GM12878 (cell line): ENCODE measurements at regions not wholly inside any gene's neighbourhood (a gene's known extent, or its start where the extent isn't known, plus 50 kb on each side); places are given as distances from the start of the nearest gene placed in this dataset.

ENCODE experiments used
- ATAC-seq: fragments of 200-7000 bp; cut with Tn5 transposase; 3 replicates; pipeline ENCODE4 v1.9.1; 2020; ENCODE audit warnings: mild to moderate bottlenecking, moderate library complexity
- BruUV-seq: library from RNA; stranded (reverse); fragments of 400-500 nt; replicated peaks from 2 replicates; lab custom pipeline; 2021; lab: Mats Ljungman, UMichigan
- CTCF ChIA-PET: fragments of 300-600 bp; sonication (Branson Sonifier 250); formaldehyde crosslinking; extraction: SDS; loops from one replicate; lab custom pipeline; 2021; ENCODE audit warnings: inconsistent platforms; lab: Yijun Ruan, JAX
- POLR2A ChIA-PET: fragments of 350-600 bp; formaldehyde crosslinking; extraction: SDS; loops from one replicate; lab custom pipeline; 2021; ENCODE audit warnings: inconsistent platforms; lab: Charles Lee
- RAD21 ChIA-PET: fragments of 300-600 bp; sonication (Branson Sonifier 250); formaldehyde crosslinking; loops from one replicate; lab custom pipeline; 2023; ENCODE audit warnings: antibody characterized with exemption; ENCODE audit not compliant: unreplicated experiment; lab: Charles Lee
- SMC1A ChIA-PET: fragments of 300-600 bp; sonication (Branson Sonifier 250); formaldehyde crosslinking; loops from one replicate; lab custom pipeline; 2023; ENCODE audit not compliant: unreplicated experiment, uncharacterized antibody; lab: Charles Lee
- DNase-seq: peaks from one replicate; pipeline ENCODE4 v3.0.0-alpha.2; 2011; ENCODE audit warnings: low read depth, low spot score
- FAIRE-seq: peaks from 3 replicates; lab custom pipeline; 2011; peaks lifted over from hg19 to GRCh38; lab: Jason Lieb, UNC
- H2AFZ ChIP-seq: 2 replicates; pipeline ENCODE4 v1.6.0; 2011; ENCODE audit warnings: low read depth, low read length, control low read depth; ENCODE audit not compliant: control insufficient read depth
- H3K27ac ChIP-seq: 2 replicates; pipeline ENCODE4 v1.5.1; 2011; ENCODE audit warnings: control low read depth; ENCODE audit not compliant: control insufficient read depth, insufficient read depth
- H3K27me3 ChIP-seq, 2 experiments: replicated peaks in 1 of 2; 2 replicates each; pipeline versions ENCODE4 v1.6.0 to v1.6.1; 2011; ENCODE audit warnings: low read length in 1 of 2; ENCODE audit not compliant: control insufficient read depth in 2 of 2, insufficient read depth in 2 of 2
- H3K36me3 ChIP-seq, 2 experiments: 2 replicates each; pipeline ENCODE4 v1.5.1; 2011; ENCODE audit warnings: low read length in 1 of 2; ENCODE audit not compliant: control insufficient read depth in 2 of 2, insufficient read depth in 2 of 2
- H3K4me1 ChIP-seq: 2 replicates; pipeline ENCODE4 v1.6.1; 2011; ENCODE audit warnings: mild to moderate bottlenecking, low read length, moderate library complexity, mixed read lengths; ENCODE audit not compliant: control insufficient read depth, insufficient read depth
- H3K4me2 ChIP-seq: 2 replicates; pipeline ENCODE4 v1.6.0; 2011; ENCODE audit warnings: control low read depth; ENCODE audit not compliant: control insufficient read depth, insufficient read depth
- H3K4me3 ChIP-seq: fragments of 200-600 bp; sonication (generic); 2 replicates; pipeline ENCODE4 v1.5.1; 2016
- H3K79me2 ChIP-seq: 2 replicates; pipeline ENCODE4 v1.6.0; 2011; ENCODE audit warnings: low read length; ENCODE audit not compliant: control insufficient read depth, insufficient read depth
- H3K9ac ChIP-seq: 2 replicates; pipeline ENCODE4 v1.8.0; 2011; ENCODE audit warnings: low read length, control low read depth, mixed read lengths; ENCODE audit not compliant: control insufficient read depth, insufficient read depth
- H3K9me3 ChIP-seq: replicated peaks from 3 replicates; pipeline ENCODE4 v1.5.1; 2011; ENCODE audit warnings: mild to moderate bottlenecking, low read length; ENCODE audit not compliant: control insufficient read depth, insufficient read depth
- H4K20me1 ChIP-seq: 2 replicates; pipeline ENCODE4 v1.6.0; 2011; ENCODE audit not compliant: control insufficient read depth, insufficient read depth
- BRCA1 ChIP-seq: IDR thresholded peaks from 2 replicates; pipeline ENCODE4 v1.6.1; 2011; ENCODE audit warnings: low read depth, low read length, improper control_type of control experiment
- CUX1 ChIP-seq: IDR thresholded peaks from 2 replicates; pipeline ENCODE4 v1.6.1; 2012; ENCODE audit warnings: improper control_type of control experiment, low read depth, low read length; ENCODE audit not compliant: insufficient replicate concordance
- EP300 ChIP-seq, 2 experiments: fragments of 150-350 bp in 1 of 2; IDR thresholded peaks; 2 replicates each; pipeline ENCODE4 v1.6.1; 2011 to 2012; ENCODE audit warnings: low read depth in 2 of 2, low read length in 2 of 2, borderline replicate concordance in 1 of 2, improper control_type of control experiment in 1 of 2, inconsistent platforms in 1 of 2; ENCODE audit not compliant: control insufficient read depth in 1 of 2
- GATAD2B ChIP-seq: fragments of 450-650 bp; conservative IDR thresholded peaks from 2 replicates; pipeline ENCODE4 v1.6.1; 2017; ENCODE audit warnings: low read depth, mild to moderate bottlenecking, moderate library complexity
- IKZF1 ChIP-seq: fragments of 450-650 bp; conservative IDR thresholded peaks from 2 replicates; pipeline ENCODE4 v1.6.1; 2017; ENCODE audit warnings: antibody characterized with exemption, mild to moderate bottlenecking
- IKZF2 ChIP-seq, 2 experiments: fragments of 450-650 bp; IDR thresholded peaks; 2 replicates each; pipeline ENCODE4 v1.6.1; 2017; ENCODE audit warnings: mild to moderate bottlenecking in 2 of 2, moderate library complexity in 2 of 2
- MTA3 ChIP-seq: IDR thresholded peaks from 2 replicates; pipeline ENCODE4 v1.6.1; 2012; ENCODE audit warnings: low read length, inconsistent platforms, borderline replicate concordance
- POU2F2 ChIP-seq: IDR thresholded peaks from 3 replicates; pipeline ENCODE4 v1.6.1; 2011; ENCODE audit warnings: low read depth, mild to moderate bottlenecking, low read length, borderline replicate concordance
- RAD51 ChIP-seq: fragments of 450-650 bp; IDR thresholded peaks from 2 replicates; pipeline ENCODE4 v1.6.1; 2016; ENCODE audit warnings: moderate library complexity, mild to moderate bottlenecking, inconsistent platforms
- REST ChIP-seq: IDR thresholded peaks from 2 replicates; pipeline ENCODE4 v1.6.1; 2012; ENCODE audit warnings: mild to moderate bottlenecking, low read depth, low read length
- TBL1XR1 ChIP-seq: IDR thresholded peaks from 2 replicates; pipeline ENCODE4 v1.6.1; 2012; ENCODE audit warnings: low read depth, low read length, improper control_type of control experiment
- TCF3 ChIP-seq: IDR thresholded peaks from 2 replicates; pipeline ENCODE4 v1.6.1; 2012; ENCODE audit warnings: low read depth, mild to moderate bottlenecking, low read length, borderline replicate concordance; ENCODE audit not compliant: insufficient read depth
- ZNF274 ChIP-seq: IDR thresholded peaks from one replicate; pipeline ENCODE4 v1.8.0; 2011; ENCODE audit not compliant: insufficient read length, insufficient read depth
- WGBS: methylation state at CpG from one replicate; pipeline ENCODE4 v1.1.6; 2016; ENCODE audit warnings: low lambda C conversion rate; ENCODE audit not compliant: insufficient replicate concordance, insufficient coverage; ENCODE audit errors: missing lambda C conversion rate; 5-methylcytosine and 5-hydroxymethylcytosine counted together
- in situ Hi-C: fragments of 300-500 bp; cut with MboI; formaldehyde crosslinking; loops from 9 replicates; pipeline ENCODE4 v1.14.3; 2018; ENCODE audit warnings: mixed read lengths
- intact Hi-C: fragments of 100-400 bp; cut with micrococcal nuclease; formaldehyde crosslinking; loops from one replicate; pipeline ENCODE4 v1.14.2; 2022; ENCODE audit not compliant: unreplicated experiment
- TF ChIP-seq, protein P1 (sequence below): fragments of 450-650 bp; IDR thresholded peaks from 2 replicates; pipeline ENCODE4 v1.6.1; 2017; ENCODE audit warnings: mild to moderate bottlenecking

DNA sequence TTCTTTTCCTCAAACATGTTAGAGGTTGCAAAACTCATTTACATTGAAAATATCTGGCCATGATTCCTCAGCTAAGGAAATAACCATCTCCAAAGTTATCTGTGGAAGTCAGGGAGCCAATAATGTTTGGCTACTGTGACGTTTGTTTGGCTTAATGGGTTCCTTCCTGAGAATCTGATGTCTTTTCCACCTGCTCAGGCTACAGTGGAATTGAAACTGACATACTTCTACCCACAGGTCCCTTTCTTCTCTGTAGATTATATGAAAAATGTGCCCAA lies 221.1 kb upstream of the XYLT1 start:
- no peaks in the 10 kb centered on the region for H3K27me3 ChIP-seq
- H3K4me3 ChIP-seq, result no peak overlapping the region
- in situ Hi-C loops, result no loop called here
- FAIRE-seq (no peak), DNase-seq (no peak), ATAC-seq (no peak)
- H3K36me3 ChIP-seq, result no peaks in the 10 kb centered on the region
- intact Hi-C loops, result no loop called here
- no peak overlapping the region for H2AFZ ChIP-seq
- no TSS peak for BruUV-seq
- SMC1A ChIA-PET, result no interaction called here
- H3K79me2 ChIP-seq, result no peaks in the 10 kb centered on the region
- RAD21 ChIA-PET, result no interaction called here
- WGBS, result 0% methylated on average over 1 of the region's 1 CpG
- no peak overlapping the region for H3K4me2 ChIP-seq
- H3K27ac ChIP-seq, result no peak overlapping the region
- CTCF ChIA-PET, result no interaction called here
- TF ChIP-seq RAD51, result no peak
- TF ChIP-seq IKZF1, result no peak
- no peak for TF ChIP-seq MTA3
- TF ChIP-seq TCF3, result no peak
- no peak for TF ChIP-seq GATAD2B
- TF ChIP-seq, protein P1, sequence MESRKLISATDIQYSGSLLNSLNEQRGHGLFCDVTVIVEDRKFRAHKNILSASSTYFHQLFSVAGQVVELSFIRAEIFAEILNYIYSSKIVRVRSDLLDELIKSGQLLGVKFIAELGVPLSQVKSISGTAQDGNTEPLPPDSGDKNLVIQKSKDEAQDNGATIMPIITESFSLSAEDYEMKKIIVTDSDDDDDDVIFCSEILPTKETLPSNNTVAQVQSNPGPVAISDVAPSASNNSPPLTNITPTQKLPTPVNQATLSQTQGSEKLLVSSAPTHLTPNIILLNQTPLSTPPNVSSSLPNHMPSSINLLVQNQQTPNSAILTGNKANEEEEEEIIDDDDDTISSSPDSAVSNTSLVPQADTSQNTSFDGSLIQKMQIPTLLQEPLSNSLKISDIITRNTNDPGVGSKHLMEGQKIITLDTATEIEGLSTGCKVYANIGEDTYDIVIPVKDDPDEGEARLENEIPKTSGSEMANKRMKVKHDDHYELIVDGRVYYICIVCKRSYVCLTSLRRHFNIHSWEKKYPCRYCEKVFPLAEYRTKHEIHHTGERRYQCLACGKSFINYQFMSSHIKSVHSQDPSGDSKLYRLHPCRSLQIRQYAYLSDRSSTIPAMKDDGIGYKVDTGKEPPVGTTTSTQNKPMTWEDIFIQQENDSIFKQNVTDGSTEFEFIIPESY, result no peak
- TF ChIP-seq EP300 (IDR thresholded peaks at IDR 0.05; ENCODE audit: borderline replicate concordance in 1 of 2, control insufficient read depth in 1 of 2, low read depth in 2 of 2, low read length in 2 of 2), result no peak
- TF ChIP-seq IKZF2 (IDR thresholded peaks at IDR 0.05), result no peak
- TF ChIP-seq POU2F2, result no peak
- TF ChIP-seq TBL1XR1, result no peak
- TF ChIP-seq REST, result no peak
- no peak for TF ChIP-seq ZNF274
- TF ChIP-seq BRCA1, result no peak
- no peak for TF ChIP-seq CUX1
- POLR2A ChIA-PET, result no interaction called here
- no peaks in the 10 kb centered on the region for H3K4me1 ChIP-seq
- H3K9me3 ChIP-seq, result no peaks in the 10 kb centered on the region
- H3K9ac ChIP-seq, result no peak overlapping the region
- no peaks in the 10 kb centered on the region for H4K20me1 ChIP-seq
